IPS-15b (cell line): ENCODE measurements at regions not wholly inside any gene's neighbourhood (a gene's known extent, or its start where the extent isn't known, plus 50 kb on each side); places are given as distances from the start of the nearest gene placed in this dataset.

ENCODE experiments used
- H3K27me3 ChIP-seq: one replicate; pipeline ENCODE4 v1.6.1; 2013; ENCODE audit warnings: low read length; ENCODE audit not compliant: control insufficient read depth, insufficient read depth
- H3K36me3 ChIP-seq: one replicate; pipeline ENCODE4 v1.6.1; 2013; ENCODE audit warnings: low read length; ENCODE audit not compliant: control insufficient read depth, insufficient read depth
- H3K4me1 ChIP-seq: one replicate; pipeline ENCODE4 v1.6.1; 2013; ENCODE audit warnings: mild to moderate bottlenecking, low read length; ENCODE audit not compliant: control insufficient read depth, insufficient read depth
- H3K4me3 ChIP-seq: one replicate; pipeline ENCODE4 v1.5.1; 2013; ENCODE audit warnings: low read depth, low read length
- H3K9ac ChIP-seq: one replicate; pipeline ENCODE4 v1.6.1; 2013; ENCODE audit warnings: low read depth, mild to moderate bottlenecking, low read length
- H3K9me3 ChIP-seq: one replicate; pipeline ENCODE4 v1.6.1; 2013; ENCODE audit warnings: mild to moderate bottlenecking, low read length; ENCODE audit not compliant: control insufficient read depth, insufficient read depth

DNA sequence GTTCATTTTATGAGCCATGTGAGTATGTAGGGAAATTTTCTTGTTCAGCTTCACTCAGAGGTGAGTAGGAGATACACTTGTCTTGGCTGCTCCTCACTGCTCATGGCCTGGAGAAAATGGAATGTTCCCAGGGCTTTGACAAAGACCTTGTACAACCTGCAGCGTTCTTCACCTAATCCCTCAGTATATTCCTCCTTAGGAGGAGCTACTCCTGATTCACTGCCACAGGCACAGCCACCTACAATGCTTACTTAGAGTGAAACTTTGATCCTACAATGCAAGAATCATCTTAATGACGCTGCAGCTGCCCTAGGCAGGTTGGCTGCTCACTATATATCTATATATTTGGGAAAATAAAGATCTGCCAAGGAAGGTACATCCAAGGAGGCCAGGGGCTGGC is 364.2 kb downstream of the KLF5 start:
- Histone ChIP-seq H3K4me1 (no peaks in the 10 kb centered on the region), H3K9ac (no peak overlapping the region), H3K4me3 (no peak overlapping the region), H3K9me3 (no peaks in the 10 kb centered on the region), H3K36me3 (no peaks in the 10 kb centered on the region), H3K27me3 (no peaks in the 10 kb centered on the region)

DNA sequence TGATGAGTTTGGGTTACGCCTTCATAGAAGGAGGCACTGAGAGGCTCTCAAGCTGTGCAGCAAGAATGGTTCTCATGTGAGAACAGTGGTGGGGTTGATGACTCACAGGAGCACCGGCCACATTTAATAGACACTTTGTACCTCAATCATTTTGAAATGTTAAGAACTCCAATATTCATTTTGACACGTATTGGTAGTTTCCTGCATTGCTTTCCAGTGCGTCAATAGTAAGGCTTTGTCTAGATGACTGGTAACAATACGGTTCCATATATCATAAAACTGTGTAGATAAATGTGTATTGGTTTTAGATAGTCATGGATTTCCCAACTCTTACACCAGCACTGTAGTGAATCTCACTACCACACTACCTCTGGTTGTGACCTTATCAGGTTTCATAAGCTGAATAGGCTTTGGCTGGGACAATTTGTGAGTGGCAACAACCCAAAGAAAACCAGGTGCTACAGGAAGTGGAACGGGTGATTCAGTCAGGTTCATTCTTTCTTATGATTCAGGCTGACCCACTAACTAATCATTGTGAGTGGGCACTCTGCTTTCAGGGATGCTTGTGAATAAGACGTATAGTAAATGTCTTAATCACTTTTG is 362.6 kb downstream of the KLF5 start:
- no peaks in the 10 kb centered on the region for H3K36me3 ChIP-seq
- H3K4me3 ChIP-seq = no peak overlapping the region
- H3K9ac ChIP-seq = no peak overlapping the region
- no peaks in the 10 kb centered on the region for H3K4me1 ChIP-seq
- no peaks in the 10 kb centered on the region for H3K27me3 ChIP-seq
- H3K9me3 ChIP-seq = no peaks in the 10 kb centered on the region

DNA sequence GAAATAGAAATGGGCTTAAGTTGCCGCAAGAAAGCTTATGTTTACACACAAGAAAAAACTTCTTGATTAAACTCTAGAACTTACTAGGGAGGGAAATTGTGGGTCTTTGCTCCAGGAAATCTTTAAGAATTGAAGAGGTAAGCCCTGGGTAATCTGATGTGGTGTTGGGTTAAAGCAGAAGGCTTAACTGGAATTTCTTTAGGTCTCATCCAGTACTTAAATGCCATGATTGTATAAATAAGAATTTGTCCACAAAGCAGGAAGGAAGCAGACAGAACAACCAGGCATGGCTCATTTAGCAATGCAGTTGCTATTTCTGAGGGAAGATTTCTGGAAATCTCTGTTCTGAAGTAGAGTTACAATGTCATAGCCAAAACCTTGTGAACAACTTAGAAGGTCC is 360.4 kb downstream of the KLF5 start:
- Histone ChIP-seq H3K4me3 (no peak overlapping the region), H3K27me3 (no peaks in the 10 kb centered on the region)

DNA sequence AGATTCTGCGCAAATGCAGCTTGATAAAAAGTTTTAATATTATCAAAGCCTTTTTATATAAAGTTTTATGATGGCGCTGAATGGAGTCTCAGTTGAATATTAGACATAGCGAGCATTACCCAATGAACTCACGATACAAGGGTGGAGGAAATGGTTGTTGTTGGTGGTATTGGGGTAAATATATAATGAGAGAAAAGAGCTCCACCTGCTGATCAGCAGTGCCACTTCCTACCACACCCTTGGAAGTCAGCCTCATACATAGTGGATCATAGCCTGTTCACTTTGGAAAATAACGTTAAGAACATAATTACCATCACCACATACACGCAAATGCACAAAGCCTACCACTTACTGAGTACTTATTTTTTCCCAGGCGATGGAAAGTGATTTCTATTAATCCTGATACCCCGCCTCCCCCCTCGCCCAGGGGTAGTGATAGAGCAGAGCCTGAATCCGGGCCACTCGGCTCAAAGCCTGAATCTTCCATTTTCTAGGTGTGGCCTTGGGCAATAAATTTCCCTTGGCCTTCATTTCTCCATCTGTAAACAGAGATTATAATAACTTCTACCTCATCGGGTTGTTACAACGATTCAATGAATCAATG is 358.3 kb downstream of the KLF5 start:
- Histone ChIP-seq H3K9me3 (no peaks in the 10 kb centered on the region), H3K36me3 (no peaks in the 10 kb centered on the region), H3K27me3 (no peaks in the 10 kb centered on the region), H3K9ac (no peak overlapping the region), H3K4me3 (no peak overlapping the region), H3K4me1 (no peaks in the 10 kb centered on the region)

More for the DNA sequence above, 360.4 kb downstream of the KLF5 start:
- no peak overlapping the region for H3K9ac ChIP-seq
- no peaks in the 10 kb centered on the region for H3K9me3 ChIP-seq
- H3K36me3 ChIP-seq = no peaks in the 10 kb centered on the region
- no peaks in the 10 kb centered on the region for H3K4me1 ChIP-seq

DNA sequence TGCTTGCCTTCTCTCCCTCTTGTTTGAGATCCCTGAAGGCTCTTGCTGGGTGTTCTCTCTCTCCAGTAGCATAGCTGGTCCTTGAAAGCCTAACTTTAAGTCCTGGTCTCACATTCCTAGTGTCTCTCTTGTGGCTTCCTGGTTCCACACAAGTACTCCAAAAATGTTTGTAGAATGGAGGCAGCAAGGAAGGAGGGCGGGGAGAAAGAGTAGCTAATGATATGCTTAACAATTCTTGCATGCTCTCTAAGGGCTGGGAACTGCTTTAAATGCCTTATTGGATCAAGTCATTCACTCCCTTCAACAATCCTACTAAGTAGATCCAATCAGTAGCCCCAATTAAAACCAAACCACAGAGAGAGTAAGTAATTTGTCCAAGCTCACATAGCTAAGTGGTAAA is 357.3 kb downstream of the KLF5 start:
- Histone ChIP-seq H3K9ac (no peak overlapping the region), H3K27me3 (no peaks in the 10 kb centered on the region), H3K36me3 (no peaks in the 10 kb centered on the region), H3K9me3 (no peaks in the 10 kb centered on the region), H3K4me3 (no peak overlapping the region), H3K4me1 (no peaks in the 10 kb centered on the region)

DNA sequence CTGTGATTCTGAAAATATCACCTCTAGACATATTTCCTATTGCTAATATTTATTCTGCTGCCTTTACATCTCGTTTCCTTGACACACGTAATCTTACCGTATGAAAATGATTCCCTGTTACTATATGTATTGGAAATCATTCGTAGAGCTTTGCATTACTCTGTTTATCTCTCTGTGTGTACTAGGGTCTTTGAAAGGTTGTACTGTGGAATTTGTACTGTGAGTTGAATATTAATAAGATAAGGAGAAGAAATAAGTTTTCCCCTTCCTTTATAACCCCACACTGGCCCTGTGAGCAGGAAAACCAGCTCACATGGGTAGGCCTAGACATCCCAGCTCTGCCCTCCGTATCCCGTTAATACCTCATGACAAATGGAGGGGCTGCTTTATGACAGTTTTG is 354.9 kb downstream of the KLF5 start:
- no peak overlapping the region for H3K9ac ChIP-seq
- no peaks in the 10 kb centered on the region for H3K36me3 ChIP-seq
- no peaks in the 10 kb centered on the region for H3K4me1 ChIP-seq
- H3K9me3 ChIP-seq = no peaks in the 10 kb centered on the region
- no peaks in the 10 kb centered on the region for H3K27me3 ChIP-seq
- no peak overlapping the region for H3K4me3 ChIP-seq

DNA sequence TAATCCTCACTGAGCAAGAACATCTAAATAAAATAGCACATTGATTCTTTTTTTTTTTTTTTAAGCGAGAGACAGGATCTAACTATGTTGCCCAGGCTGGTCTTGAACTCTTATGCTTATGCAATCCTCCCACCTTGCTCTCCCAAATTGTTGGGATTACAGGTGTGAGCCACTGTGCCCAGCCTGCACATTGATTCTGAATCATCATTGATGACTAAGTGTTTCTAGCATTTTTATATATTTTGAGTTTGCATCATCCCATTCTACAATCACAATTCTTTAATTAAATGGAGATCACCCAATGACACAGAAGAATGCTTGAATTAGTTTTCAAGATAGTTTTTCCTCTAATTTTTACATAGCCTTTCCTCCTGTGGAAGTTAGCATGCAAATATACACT is 354.1 kb downstream of the KLF5 start:
- H3K4me3 ChIP-seq = no peak overlapping the region
- H3K27me3 ChIP-seq = no peaks in the 10 kb centered on the region
- H3K4me1 ChIP-seq = no peaks in the 10 kb centered on the region
- no peaks in the 10 kb centered on the region for H3K9me3 ChIP-seq
- no peak overlapping the region for H3K9ac ChIP-seq
- no peaks in the 10 kb centered on the region for H3K36me3 ChIP-seq

DNA sequence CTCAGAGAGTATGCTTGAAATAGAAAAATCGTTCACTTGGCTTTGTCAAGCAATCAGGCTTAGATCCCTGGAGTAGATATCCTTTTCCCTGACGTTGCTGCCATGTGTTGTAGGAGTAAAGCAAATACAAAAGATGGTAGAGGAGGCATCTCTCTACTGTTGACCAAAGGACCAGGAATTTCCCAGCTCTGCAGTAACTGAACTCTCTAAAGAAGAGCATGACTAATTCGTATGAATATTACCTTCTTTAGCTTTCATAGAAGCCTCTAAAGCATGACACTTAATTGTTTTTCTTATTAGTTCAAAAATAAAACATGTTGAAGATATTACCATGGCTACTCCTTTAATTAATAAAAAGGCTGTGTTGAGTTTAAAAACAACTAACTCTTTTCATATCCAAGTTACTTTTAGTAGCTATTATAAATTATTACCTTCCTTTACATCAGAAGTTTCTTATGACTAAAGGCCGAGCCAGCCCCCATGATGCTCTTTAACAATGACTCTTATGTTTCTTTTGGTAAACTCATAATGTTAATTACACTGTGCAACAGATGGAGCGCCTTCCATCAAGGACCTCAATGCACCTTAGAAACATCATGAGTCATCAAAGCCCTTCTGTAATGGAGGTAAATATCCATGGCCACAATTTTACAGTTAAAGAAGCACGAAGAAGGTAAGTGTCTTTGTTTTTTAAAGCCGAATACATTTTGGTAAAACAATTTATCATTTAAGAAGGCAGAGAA is 352.4 kb downstream of the KLF5 start:
- Histone ChIP-seq H3K4me1 (no peaks in the 10 kb centered on the region), H3K9me3 (no peaks in the 10 kb centered on the region), H3K36me3 (no peaks in the 10 kb centered on the region), H3K4me3 (no peak overlapping the region), H3K27me3 (no peaks in the 10 kb centered on the region), H3K9ac (no peak overlapping the region)

DNA sequence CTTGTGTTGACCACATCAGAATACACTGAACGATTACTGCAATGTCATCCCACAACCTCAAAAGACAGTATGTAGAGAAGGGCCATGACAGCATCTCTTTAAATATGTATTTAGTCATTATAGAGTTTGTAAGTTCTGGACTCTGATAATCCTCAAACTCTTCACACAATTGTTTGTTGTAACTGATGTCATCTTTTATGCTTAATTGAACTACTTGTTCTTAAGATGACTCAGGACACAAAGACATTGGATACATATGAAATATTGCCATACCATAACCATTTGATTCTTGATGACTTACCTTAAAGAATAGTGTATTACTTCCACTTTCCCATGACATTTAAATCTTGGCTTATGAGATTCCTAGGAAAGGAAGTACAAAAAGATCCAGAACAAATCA is 347.6 kb downstream of the KLF5 start:
- H3K4me1 ChIP-seq = no peaks in the 10 kb centered on the region
- no peaks in the 10 kb centered on the region for H3K9me3 ChIP-seq
- H3K4me3 ChIP-seq = no peak overlapping the region
- H3K36me3 ChIP-seq = no peaks in the 10 kb centered on the region
- H3K27me3 ChIP-seq = no peaks in the 10 kb centered on the region
- H3K9ac ChIP-seq = no peak overlapping the region

DNA sequence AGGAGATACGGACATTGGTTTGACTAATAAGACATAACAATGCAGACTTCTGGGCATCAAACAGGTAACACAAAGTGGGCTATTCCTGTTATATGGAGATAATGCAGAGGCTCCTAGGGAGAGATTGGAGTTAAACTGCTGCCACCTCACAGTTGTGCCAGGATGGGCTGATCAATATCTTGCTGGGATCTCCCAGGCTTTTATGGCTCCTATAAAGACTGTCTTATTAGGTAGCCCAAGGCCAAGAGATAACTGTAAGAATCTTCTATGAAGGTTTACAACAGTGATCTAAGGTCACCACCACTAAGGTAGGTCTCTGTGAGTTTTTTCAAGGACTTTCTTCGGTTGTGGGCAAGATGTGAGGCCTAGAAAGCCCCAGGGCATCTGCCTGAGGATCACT is 345.8 kb downstream of the KLF5 start:
- Histone ChIP-seq H3K36me3 (no peaks in the 10 kb centered on the region), H3K27me3 (no peaks in the 10 kb centered on the region), H3K4me3 (no peak overlapping the region), H3K9me3 (no peaks in the 10 kb centered on the region), H3K4me1 (peaks cover 3% of the 10 kb centered on the region), H3K9ac (no peak overlapping the region)

DNA sequence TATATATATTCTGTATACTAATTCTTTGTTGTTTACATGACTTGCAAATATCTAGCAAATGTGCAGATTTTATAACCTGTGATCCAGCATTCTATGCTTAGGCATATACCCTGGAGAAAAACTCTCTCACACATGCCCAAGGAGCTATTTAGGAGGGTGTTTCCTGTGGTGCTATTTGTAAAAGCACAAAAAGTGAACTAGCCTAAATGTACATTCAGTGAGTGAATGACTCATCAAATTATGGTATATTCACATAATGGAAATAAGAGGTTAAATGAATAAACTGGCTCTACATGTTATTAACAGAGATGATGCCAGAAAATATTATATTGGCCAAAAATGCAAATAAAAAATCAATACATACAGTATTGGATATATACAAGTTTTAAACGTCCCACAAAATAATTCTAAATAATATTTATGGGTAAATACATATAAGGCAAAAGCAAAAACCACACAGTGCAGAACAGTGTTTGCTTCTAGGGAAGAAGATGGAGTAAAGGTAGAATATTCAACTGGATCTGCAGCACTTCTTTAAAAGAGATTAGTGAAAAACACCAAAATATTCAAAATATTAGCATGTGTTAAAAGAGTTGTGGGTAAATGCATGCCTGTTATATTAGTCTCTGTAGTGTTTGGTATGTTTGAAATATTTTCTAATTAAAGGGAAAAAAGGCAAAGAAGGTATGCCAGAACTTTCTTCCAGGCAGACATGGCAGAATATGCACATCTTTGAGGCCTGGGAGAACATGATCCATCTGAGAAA is 344.7 kb downstream of the KLF5 start:
- H3K9ac ChIP-seq = no peak overlapping the region
- H3K27me3 ChIP-seq = no peaks in the 10 kb centered on the region
- H3K9me3 ChIP-seq = no peaks in the 10 kb centered on the region
- no peak overlapping the region for H3K4me3 ChIP-seq
- H3K4me1 ChIP-seq = peaks cover 8% of the 10 kb centered on the region
- no peaks in the 10 kb centered on the region for H3K36me3 ChIP-seq
